ENCODE measurements at regions not wholly inside any gene's neighbourhood (a gene's known extent, or its start where the extent isn't known, plus 50 kb on each side); places are given as distances from the start of the nearest gene placed in this dataset.
"Not testable (repeated sequence)": the region's sequence is repeated elsewhere in the genome, so short reads cannot be mapped to it uniquely, and the experiment has no call there.

GRCh38 chr10:108319434-108320222 is 1155.1 kb upstream of the SORCS1 start:
- TF ChIP-seq, protein P1, sequence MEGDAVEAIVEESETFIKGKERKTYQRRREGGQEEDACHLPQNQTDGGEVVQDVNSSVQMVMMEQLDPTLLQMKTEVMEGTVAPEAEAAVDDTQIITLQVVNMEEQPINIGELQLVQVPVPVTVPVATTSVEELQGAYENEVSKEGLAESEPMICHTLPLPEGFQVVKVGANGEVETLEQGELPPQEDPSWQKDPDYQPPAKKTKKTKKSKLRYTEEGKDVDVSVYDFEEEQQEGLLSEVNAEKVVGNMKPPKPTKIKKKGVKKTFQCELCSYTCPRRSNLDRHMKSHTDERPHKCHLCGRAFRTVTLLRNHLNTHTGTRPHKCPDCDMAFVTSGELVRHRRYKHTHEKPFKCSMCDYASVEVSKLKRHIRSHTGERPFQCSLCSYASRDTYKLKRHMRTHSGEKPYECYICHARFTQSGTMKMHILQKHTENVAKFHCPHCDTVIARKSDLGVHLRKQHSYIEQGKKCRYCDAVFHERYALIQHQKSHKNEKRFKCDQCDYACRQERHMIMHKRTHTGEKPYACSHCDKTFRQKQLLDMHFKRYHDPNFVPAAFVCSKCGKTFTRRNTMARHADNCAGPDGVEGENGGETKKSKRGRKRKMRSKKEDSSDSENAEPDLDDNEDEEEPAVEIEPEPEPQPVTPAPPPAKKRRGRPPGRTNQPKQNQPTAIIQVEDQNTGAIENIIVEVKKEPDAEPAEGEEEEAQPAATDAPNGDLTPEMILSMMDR (IDR thresholded peaks at IDR 0.05; ENCODE audit: extremely low read depth, insufficient read depth, missing control alignments): no peak
- DNase-seq (ENCODE audit: low spot score): no peak
- in situ Hi-C loops (cut with MboI; ENCODE audit: low pct_unique_long_range_greater_than_20kb, low sequenced_read_pairs, unreplicated experiment): no loop called here

DNA sequence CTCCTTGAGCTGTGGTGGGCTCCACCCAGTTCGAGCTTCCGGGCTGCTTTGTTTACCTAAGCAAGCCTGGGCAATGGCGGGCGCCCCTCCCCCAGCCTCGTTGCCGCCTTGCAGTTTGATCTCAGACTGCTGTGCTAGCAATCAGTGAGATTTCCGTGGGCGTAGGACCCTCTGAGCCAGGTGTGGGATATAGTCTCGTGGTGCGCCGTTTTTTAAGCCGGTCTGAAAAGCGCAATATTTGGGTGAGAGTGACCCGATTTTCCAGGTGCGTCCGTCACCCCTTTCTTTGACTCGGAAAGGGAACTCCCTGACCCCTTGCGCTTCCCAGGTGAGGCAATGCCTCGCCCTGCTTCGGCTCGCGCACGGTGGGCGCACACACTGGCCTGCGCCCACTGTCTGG is 1151.1 kb upstream of the SORCS1 start:
- in situ Hi-C loops (cut with MboI; ENCODE audit: low pct_unique_long_range_greater_than_20kb, low sequenced_read_pairs, unreplicated experiment); DNase-seq (ENCODE audit: low spot score): not testable (repeated sequence)

- DNase-seq (ENCODE audit: low spot score): no peak
- TF ChIP-seq, protein P1 (IDR thresholded peaks at IDR 0.05; ENCODE audit: extremely low read depth, insufficient read depth, missing control alignments): no peak
- in situ Hi-C loops (cut with MboI; ENCODE audit: low pct_unique_long_range_greater_than_20kb, low sequenced_read_pairs, unreplicated experiment): no loop called here
Measured at GRCh38 chr10:108307925-108308312, 1143.4 kb upstream of the SORCS1 start.

GRCh38 chr10:108307250-108307924 is 1142.9 kb upstream of the SORCS1 start:
- in situ Hi-C loops (cut with MboI; ENCODE audit: low pct_unique_long_range_greater_than_20kb, low sequenced_read_pairs, unreplicated experiment): no loop called here
- TF ChIP-seq, protein P1 (IDR thresholded peaks at IDR 0.05; ENCODE audit: extremely low read depth, insufficient read depth, missing control alignments): no peak
- DNase-seq (ENCODE audit: low spot score): no peak

DNA sequence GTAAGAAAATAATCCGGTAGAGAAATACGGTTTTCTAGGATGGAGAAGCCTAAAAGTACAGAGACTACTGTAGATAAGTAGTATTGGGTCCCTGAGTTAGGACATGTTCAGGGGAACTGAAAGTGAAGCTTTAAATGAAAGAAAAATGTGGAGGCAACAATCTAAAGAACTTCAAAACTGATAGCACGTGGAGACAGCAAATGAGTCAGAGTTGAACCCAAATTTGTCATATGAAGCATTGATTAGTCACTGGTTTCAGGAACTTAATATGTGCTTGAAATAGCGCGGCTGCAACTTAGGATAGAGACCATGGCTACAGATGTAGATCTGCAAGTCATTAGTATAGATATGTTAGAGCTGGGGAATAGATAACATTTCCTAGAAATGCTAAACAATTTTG is 1138.6 kb upstream of the SORCS1 start:
- in situ Hi-C loops (cut with MboI; ENCODE audit: low pct_unique_long_range_greater_than_20kb, low sequenced_read_pairs, unreplicated experiment): no loop called here
- no peak for DNase-seq (ENCODE audit: low spot score)
- TF ChIP-seq, protein P1 (IDR thresholded peaks at IDR 0.05; ENCODE audit: extremely low read depth, insufficient read depth, missing control alignments): no peak

DNA sequence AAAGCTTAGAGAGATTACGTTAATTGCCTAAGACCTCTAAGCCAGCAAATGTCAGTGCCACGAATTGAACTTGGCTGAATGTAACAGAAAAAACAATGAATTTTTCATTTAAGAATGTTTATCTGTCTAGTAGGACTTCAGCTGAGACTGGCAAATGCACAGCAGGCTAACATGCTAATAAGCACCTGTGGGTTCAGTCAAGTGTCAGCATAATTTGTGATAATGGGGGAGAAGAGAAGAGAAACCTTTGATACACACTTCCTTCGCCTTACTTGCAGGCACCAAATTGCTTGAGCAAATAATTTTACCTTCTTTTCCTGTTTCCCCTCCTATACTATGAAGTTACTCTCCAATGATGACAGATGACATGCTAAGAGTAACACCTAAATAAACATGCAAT is 1136.5 kb upstream of the SORCS1 start:
- no peak for DNase-seq (ENCODE audit: low spot score)
- in situ Hi-C loops (cut with MboI; ENCODE audit: low pct_unique_long_range_greater_than_20kb, low sequenced_read_pairs, unreplicated experiment): no loop called here
- TF ChIP-seq, protein P1 (IDR thresholded peaks at IDR 0.05; ENCODE audit: extremely low read depth, insufficient read depth, missing control alignments): no peak

GRCh38 chr10:108290823-108291222 is 1126.3 kb upstream of the SORCS1 start:
- TF ChIP-seq, protein P1 (IDR thresholded peaks at IDR 0.05; ENCODE audit: extremely low read depth, insufficient read depth, missing control alignments): no peak
- no peak for DNase-seq (ENCODE audit: low spot score)
- in situ Hi-C loops (cut with MboI; ENCODE audit: low pct_unique_long_range_greater_than_20kb, low sequenced_read_pairs, unreplicated experiment): no loop called here
